ENCODE measurements at regions not wholly inside any gene's neighbourhood (a gene's known extent, or its start where the extent isn't known, plus 50 kb on each side); places are given as distances from the start of the nearest gene placed in this dataset.

GRCh38 chr13:71320452-71320851 is 546.6 kb downstream of the DACH1 start:
- no peaks in the 10 kb centered on the region for H3K36me3 ChIP-seq
- H3K4me3 ChIP-seq (ENCODE audit: low read depth in 1 of 2, low read length in 1 of 2), result no peak overlapping the region
- H3K9me3 ChIP-seq, result no peaks in the 10 kb centered on the region
- H3K4me1 ChIP-seq (ENCODE audit: control insufficient read depth in 1 of 2, insufficient read depth in 1 of 2, low read depth in 1 of 2, low read length in 1 of 2), result no peaks in the 10 kb centered on the region
- no peaks in the 10 kb centered on the region for H3K27me3 ChIP-seq
- TF ChIP-seq, protein P1, sequence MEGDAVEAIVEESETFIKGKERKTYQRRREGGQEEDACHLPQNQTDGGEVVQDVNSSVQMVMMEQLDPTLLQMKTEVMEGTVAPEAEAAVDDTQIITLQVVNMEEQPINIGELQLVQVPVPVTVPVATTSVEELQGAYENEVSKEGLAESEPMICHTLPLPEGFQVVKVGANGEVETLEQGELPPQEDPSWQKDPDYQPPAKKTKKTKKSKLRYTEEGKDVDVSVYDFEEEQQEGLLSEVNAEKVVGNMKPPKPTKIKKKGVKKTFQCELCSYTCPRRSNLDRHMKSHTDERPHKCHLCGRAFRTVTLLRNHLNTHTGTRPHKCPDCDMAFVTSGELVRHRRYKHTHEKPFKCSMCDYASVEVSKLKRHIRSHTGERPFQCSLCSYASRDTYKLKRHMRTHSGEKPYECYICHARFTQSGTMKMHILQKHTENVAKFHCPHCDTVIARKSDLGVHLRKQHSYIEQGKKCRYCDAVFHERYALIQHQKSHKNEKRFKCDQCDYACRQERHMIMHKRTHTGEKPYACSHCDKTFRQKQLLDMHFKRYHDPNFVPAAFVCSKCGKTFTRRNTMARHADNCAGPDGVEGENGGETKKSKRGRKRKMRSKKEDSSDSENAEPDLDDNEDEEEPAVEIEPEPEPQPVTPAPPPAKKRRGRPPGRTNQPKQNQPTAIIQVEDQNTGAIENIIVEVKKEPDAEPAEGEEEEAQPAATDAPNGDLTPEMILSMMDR (IDR thresholded peaks at IDR 0.05), result no peak
- no peak overlapping the region for H3K27ac ChIP-seq

- Histone ChIP-seq H3K27ac (no peak overlapping the region), H3K36me3 (no peaks in the 10 kb centered on the region), H3K27me3 (no peaks in the 10 kb centered on the region), H3K4me3 (ENCODE audit: low read depth in 1 of 2, low read length in 1 of 2) (no peak overlapping the region), H3K4me1 (ENCODE audit: control insufficient read depth in 1 of 2, insufficient read depth in 1 of 2, low read depth in 1 of 2, low read length in 1 of 2) (no peaks in the 10 kb centered on the region), H3K9me3 (no peaks in the 10 kb centered on the region)
- TF ChIP-seq, protein P1 (IDR thresholded peaks at IDR 0.05), result no peak
Measured at GRCh38 chr13:71316792-71317363, 550.1 kb downstream of the DACH1 start.

GRCh38 chr13:71312923-71313322 is 554.1 kb downstream of the DACH1 start:
- Histone ChIP-seq H3K27ac (no peak overlapping the region), H3K9me3 (no peaks in the 10 kb centered on the region), H3K4me3 (ENCODE audit: low read depth in 1 of 2, low read length in 1 of 2) (no peak overlapping the region), H3K4me1 (ENCODE audit: control insufficient read depth in 1 of 2, insufficient read depth in 1 of 2, low read depth in 1 of 2, low read length in 1 of 2) (no peaks in the 10 kb centered on the region), H3K27me3 (no peaks in the 10 kb centered on the region), H3K36me3 (no peaks in the 10 kb centered on the region)
- TF ChIP-seq, protein P1 (IDR thresholded peaks at IDR 0.05), result no peak

GRCh38 chr13:71309905-71310304 is 557.1 kb downstream of the DACH1 start:
- Histone ChIP-seq H3K27ac (no peak overlapping the region), H3K36me3 (no peaks in the 10 kb centered on the region), H3K4me3 (ENCODE audit: low read depth in 1 of 2, low read length in 1 of 2) (no peak overlapping the region), H3K27me3 (no peaks in the 10 kb centered on the region), H3K9me3 (no peaks in the 10 kb centered on the region), H3K4me1 (ENCODE audit: control insufficient read depth in 1 of 2, insufficient read depth in 1 of 2, low read depth in 1 of 2, low read length in 1 of 2) (no peaks in the 10 kb centered on the region)
- TF ChIP-seq, protein P1 (IDR thresholded peaks at IDR 0.05), result no peak

GRCh38 chr13:71306821-71307220 is 560.2 kb downstream of the DACH1 start:
- Histone ChIP-seq H3K27me3 (no peaks in the 10 kb centered on the region), H3K4me1 (ENCODE audit: control insufficient read depth in 1 of 2, insufficient read depth in 1 of 2, low read depth in 1 of 2, low read length in 1 of 2) (no peaks in the 10 kb centered on the region), H3K27ac (no peak overlapping the region), H3K36me3 (no peaks in the 10 kb centered on the region), H3K4me3 (ENCODE audit: low read depth in 1 of 2, low read length in 1 of 2) (no peak overlapping the region), H3K9me3 (no peaks in the 10 kb centered on the region)
- TF ChIP-seq, protein P1 (IDR thresholded peaks at IDR 0.05), result no peak

DNA sequence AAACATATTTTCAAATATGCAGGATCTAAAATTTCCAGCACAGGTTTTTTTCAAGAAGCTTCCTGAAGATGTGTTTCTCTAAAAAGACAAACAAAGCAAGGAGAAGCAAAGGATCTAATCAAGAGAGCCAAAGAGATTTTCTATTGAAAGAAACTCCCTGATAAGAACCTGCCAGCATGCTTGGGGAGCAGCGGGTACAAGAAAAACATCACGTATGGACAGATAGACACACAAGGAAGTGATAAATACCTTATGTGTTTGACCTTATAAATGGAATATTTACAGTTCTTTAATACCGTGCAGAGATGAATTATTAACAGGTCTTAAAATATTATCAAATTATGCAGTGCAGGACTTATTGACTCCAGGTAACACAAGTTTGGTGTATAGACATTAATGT is 562.1 kb downstream of the DACH1 start:
- H3K9me3 ChIP-seq, result no peaks in the 10 kb centered on the region
- no peaks in the 10 kb centered on the region for H3K4me1 ChIP-seq (ENCODE audit: control insufficient read depth in 1 of 2, insufficient read depth in 1 of 2, low read depth in 1 of 2, low read length in 1 of 2)
- H3K4me3 ChIP-seq (ENCODE audit: low read depth in 1 of 2, low read length in 1 of 2), result no peak overlapping the region
- no peaks in the 10 kb centered on the region for H3K36me3 ChIP-seq
- H3K27me3 ChIP-seq, result no peaks in the 10 kb centered on the region
- H3K27ac ChIP-seq, result no peak overlapping the region
- TF ChIP-seq, protein P1 (IDR thresholded peaks at IDR 0.05), result no peak
